ENCODE measurements at regions not wholly inside any gene's neighbourhood (a gene's known extent, or its start where the extent isn't known, plus 50 kb on each side); places are given as distances from the start of the nearest gene placed in this dataset.

GRCh38 chr6:139676718-139677117 lies 302.3 kb upstream of the CITED2 start:
- no peak for DNase-seq

GRCh38 chr6:139666284-139666683 lies 291.8 kb upstream of the CITED2 start:
- DNase-seq, result no peak

- DNase-seq, result no peak
Measured at GRCh38 chr6:139663996-139664395, 289.5 kb upstream of the CITED2 start.

- no peak for DNase-seq
Measured at GRCh38 chr6:139659711-139660110, 285.3 kb upstream of the CITED2 start.

DNA sequence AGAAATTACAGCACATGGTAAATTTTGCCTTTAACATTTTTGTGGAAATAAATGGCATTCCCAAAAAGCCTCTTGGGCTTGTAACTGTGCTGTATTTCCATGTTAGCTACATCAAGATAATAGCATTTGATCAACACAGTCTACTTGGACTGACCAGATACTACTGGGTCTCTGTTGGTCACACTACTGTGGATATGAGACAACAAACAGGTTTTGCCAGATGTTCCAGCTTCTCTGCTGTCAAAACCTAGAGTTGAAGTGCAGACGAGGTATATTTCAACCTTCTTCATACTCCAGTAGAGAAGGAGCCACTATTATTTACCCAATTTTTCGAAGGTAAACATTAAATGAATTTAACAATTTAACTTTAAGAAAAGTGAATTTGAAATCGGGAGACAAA lies 284.7 kb upstream of the CITED2 start:
- no peak for DNase-seq

DNA sequence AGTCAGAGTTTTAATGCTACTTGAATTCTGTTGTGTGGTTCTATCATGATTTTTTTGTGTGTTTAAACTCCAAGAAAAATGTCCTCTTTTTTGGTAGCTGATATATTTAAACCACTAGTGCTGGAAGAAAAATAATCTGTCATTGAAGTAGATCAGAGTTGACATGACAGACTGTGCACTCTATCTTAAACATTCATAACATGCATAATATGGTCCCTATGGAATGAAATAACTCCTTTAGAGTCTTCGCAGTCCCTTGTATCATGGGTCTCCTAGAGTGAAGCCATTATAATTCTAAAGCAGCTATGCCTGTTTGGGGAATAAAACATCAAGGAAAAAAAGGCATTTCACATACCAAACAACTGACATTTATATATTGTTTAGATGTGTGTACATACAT lies 282.7 kb upstream of the CITED2 start:
- no peak for DNase-seq

DNA sequence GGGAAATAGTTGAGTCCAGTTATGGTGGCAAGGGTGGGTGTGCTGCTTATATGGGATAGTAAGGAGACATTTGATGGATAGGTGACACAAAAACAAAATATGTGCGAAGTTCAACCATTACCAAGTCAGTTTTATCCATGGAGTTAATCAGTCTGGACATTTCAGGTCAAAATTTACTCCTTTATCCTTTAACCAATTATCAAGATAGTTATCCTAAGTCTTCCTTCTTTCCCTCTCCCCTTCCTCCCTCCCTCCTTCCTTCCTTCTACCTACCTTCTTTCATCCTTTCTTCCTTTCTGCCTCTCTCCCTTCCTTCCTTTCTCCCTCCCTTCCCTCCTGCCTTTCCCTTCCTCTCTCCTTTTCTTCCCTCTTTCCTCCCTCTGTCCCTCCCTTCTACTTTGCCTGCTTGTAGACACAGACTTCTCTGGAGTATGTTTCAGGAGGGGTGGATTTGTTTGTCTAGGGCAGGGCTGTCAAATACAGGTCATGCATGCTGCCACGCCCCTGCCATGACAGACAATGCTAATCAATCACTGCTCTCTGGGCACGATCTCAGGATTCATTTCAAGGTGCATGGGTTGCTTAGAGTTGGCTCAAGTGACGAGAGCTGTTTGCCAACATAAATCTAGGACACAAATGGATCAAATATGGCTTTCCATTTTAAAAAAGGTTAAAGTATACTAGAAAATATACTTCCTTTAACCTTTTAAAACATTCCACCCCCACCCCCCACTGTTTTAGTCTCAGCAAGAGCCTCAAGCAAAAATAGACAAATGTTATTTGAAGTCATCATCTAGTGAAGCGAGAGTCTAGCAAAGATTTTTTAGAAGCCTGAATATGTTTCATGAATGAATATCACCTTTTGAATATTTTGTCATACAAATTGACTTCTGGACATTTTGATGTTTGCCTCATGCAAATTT lies 281.6 kb upstream of the CITED2 start:
- DNase-seq, result no peak

DNA sequence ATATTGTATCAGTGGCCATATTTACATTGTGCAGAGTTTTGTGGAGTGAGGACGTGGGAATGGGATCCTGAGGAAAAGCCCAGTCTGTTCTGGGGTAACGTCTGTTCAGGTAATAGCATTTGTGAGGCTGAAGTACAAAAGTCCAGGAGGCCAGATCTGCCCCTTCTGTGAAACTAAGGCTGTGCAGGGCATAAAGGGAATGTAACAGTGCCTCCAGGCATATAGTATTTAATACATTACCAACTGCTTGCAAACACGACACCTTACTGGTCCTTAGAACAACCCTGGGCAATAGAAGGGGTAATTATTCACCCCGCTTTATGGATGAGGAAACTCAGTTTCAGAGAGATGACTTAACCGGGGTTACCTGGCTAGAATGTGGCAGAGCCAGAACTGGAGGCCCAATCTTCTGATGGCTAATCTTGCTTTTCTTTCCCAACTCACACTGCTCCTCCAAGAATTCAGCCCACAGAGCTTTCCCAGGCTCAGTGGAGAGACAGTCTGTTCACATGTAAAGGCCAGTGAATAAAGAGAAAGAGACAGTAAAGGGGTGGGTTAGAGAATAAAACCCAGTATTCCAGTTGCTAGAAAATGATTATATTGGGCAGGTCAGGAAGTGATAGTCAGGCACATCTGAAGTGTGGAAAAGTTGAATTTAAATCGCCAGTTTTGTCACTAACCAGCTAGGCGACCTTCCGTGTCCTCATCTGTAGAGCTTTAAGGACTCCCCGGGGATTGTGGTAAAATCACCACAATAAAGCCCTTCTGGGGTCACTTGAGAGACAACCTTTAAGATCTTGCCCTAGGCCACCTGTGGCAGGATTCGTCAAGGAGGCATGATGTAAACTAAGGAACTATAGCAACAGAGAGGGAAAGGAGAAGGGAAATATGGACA lies 280.7 kb upstream of the CITED2 start:
- DNase-seq, result no peak

DNA sequence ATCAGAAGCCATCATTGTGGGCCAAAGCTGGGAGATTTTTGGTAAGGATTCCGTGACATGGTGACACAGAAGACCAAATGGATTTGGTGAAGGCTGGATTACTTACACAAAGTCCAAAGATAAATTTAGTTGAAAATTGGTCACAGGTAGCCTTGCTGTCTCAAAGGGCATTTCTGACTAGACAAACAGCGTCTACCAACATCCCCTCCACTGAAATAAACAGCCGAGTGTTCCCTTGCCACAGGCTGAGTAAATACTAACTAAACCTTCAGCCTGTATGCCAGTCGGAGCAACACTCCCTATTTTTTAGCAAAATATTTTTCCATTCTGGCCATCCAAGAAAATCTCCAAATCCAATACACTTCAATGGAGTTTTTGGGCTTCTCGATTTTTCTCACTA lies 279.9 kb upstream of the CITED2 start:
- DNase-seq, result no peak

GRCh38 chr6:139653111-139653510 lies 278.7 kb upstream of the CITED2 start:
- DNase-seq, result no peak

DNA sequence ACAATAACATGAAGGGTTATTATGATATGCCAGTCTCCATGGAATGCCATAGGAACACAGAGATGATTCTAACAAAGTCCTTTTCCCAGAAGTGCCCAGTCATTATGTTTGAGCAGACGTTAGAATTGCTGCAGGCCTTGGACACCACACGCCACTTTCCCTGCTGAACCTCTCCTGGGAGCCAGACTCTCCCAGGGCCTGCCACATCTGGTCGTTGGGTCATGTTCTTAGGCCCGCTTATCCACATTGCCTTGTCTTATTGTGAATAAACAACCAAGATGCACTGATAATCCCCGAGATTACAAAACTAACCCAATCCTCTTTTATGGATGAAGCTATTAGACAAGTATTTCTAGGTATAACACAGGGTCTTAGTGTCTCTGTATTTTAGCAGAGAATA lies 276.5 kb upstream of the CITED2 start:
- DNase-seq, result no peak

GRCh38 chr6:139649732-139650131 lies 275.3 kb upstream of the CITED2 start:
- DNase-seq, result no peak

DNA sequence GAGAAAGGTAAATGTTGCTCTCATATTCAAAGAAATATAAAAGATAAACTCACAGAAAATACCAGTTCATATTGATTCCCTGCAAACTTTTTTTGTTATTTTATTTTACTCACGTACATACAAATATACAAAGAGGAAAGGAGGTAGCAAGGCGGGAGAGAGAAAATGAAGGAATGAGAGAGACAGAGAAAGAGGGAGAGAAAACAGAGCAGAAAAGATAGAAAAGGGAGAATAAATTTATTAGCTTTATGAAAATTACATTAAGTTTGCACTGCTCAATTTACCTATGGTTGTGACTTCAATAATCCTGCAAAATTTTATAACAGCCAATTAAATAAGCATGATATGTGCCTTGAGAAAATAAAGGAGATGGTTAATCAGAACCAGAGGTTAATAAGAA lies 274.7 kb upstream of the CITED2 start:
- DNase-seq, result no peak

- no peak for DNase-seq
Measured at GRCh38 chr6:139648430-139649000, 274.1 kb upstream of the CITED2 start.

DNA sequence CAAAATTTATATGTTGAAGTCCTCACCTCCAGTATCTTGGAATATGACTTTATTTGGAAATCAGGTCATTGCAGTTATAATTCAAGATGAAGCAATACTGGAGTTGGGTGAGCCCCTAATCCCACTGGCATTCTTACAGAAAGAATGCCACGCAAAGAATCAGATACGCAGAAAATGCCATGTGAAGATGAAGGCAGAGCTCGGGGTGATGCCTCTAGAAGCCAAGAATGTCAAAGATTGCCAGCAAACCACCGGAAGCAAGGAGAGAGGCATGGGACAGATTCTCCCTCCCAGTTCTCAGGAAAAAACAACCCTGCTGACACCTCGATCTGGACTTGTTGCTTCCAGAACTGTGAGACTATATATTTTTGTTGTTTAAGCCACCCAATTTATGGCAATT lies 273.4 kb upstream of the CITED2 start:
- DNase-seq, result no peak

DNA sequence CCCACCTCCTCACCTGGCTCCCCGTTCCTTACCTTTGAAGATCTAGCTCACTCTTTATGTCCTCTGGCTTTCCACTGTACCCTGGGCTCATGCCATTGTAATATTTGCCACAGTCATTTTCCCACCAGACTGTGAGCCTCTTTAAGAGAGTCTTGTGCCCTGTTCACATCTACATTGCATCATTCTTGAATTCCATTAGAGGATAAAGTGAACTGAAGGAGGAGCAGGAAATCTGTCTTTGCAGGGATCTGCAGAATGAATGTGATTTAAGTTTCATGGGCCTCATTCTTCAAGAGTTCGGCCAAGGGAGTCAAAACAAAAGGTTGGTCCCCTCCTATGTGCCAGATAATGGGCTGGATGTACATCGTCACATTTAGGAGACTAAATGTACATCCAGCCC lies 272.6 kb upstream of the CITED2 start:
- DNase-seq, result no peak

DNA sequence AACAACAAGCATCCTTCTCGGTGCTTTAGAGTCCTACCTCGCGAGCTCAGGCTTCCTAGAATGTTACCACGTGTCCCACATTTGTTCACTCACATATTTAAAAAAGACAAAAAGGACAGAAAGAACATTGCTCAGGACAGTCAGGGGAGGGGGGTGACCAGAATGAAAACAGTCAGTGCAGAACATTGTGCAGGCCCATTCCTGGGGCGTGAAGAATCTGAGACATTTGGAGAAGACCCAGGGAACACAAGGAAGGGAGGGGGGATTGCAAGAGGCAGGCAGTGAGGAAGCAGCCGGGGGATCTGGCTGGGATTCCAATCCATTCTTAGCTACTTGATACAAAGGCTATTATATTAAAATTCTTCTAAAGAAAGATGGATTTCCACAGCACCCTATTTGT lies 270.4 kb upstream of the CITED2 start:
- no peak for DNase-seq

- DNase-seq, result no peak
Measured at GRCh38 chr6:139643986-139644385, 269.5 kb upstream of the CITED2 start.

GRCh38 chr6:139642346-139642745 lies 267.9 kb upstream of the CITED2 start:
- no peak for DNase-seq

GRCh38 chr6:139641376-139641775 lies 266.9 kb upstream of the CITED2 start:
- no peak for DNase-seq

GRCh38 chr6:139640921-139641320 lies 266.5 kb upstream of the CITED2 start:
- DNase-seq, result no peak

GRCh38 chr6:139640448-139640847 lies 266.0 kb upstream of the CITED2 start:
- DNase-seq, result peak in 1 of 5 experiments; percentile 25

GRCh38 chr6:139639507-139639906 lies 265.1 kb upstream of the CITED2 start:
- no peak for DNase-seq

Data from T-helper 2 cell (primary cell).